Myocyte (in vitro differentiated cells): ENCODE measurements at regions not wholly inside any gene's neighbourhood (a gene's known extent, or its start where the extent isn't known, plus 50 kb on each side); places are given as distances from the start of the nearest gene placed in this dataset.

Source experiments
- DNase-seq: peaks from one replicate; pipeline ENCODE4 v3.0.0-alpha.2; 2012; ENCODE audit warnings: low read depth

DNA sequence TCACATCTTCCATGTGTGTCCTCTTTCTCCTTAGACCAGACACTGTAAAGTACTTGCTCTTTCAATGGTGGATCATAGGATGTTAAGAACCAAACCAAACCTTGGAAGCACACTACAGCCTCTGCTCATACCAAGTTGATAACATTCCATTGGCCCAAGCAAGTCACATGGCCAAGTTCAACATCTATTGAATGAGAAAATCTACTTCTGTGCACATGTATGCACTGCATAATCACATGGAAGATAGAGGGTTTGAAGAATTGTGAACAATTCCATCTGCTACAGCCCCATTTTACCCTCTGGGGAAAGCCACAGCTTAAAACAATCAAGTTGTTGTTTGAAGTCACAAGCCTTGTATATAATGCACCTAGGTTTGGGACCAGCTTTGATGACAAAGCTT, 68.2 kb downstream of the MFAP3 start:
- DNase-seq = no peak

DNA sequence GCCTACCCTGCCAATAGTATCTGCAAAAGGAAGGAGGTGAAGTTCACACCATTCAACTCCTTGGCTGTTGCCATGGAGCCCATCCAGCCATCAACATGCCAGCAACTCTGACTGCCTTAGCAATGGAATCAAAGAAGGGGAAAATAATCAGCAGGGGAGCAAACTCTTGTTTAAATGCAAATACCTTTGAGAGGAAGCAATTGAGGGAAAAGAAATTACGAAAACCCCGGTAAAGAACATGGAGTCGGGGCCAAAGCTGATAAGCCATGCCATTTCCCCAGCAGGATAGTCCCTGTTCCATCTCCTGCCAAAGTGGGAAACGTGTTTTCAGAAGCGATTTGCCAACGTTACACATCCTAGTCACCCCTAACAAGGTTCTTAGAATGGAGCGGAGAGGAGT, 69.0 kb downstream of the MFAP3 start:
- no peak for DNase-seq

DNA sequence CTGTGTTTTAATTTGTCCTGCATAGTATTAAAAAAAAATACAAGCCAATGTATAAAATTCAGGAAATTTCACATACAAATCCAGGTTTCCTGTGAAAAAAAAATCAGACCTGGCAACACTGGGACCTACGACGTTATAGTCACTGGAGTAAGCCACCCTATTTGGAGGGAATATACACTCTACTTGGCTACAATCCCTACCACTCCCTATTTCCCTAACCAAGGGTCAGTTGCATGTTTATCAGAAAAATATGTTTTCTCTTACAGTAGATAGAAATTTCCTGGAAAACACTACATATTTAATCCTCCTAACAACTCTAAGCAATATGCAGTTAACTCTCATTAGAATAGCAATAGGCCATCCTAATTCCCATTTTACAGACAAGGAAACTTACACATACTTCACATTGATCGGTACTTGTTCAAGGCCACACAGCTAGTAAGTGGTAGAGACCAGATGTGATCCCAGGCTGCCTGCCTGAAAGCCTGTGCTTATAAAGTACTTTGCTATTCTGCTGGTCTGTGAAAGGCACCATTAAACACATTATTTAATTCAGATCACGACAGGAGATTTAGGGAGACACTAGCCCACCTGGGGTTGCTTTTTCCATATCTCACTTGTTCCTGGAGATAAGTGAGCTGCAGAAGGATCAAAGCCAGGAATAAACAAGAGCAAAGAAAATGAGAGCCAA, 70.8 kb downstream of the MFAP3 start:
- DNase-seq = no peak

DNA sequence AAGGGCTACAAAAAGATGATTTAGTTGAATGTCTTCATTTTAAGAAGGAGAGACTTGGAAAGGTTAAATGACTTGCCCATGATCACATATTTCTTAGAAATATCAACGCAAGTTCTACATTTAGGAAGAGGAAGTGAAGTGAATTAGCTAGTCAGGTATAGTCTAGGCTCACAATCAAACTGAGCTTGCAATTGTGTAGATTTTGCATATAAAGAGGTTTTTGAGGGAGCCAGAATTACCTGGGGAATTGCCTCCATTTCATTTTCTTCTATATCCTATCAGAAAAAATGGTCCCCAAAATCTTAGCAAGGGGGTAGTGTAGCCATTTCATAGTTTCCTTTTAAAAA, 71.3 kb downstream of the MFAP3 start:
- DNase-seq = no peak

DNA sequence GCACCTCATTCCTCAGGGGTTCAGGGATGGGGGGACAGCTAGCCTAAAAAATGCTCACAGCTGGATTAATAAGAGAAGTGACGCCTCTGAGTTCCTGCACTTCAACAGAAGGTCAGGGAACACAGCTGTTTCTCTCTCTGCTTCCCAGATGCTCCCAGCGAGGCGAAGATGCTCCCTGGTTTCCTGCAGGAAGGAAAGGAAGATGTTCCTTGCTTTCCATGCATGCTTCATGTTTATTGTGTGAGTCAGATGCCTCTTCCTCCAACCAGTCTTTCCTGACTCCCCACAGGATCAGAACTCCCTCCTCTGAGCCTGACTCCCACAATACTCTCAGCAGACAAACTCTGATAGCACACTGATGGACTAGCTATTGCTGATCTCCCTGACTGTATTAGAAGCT, 71.9 kb downstream of the MFAP3 start:
- no peak for DNase-seq

DNA sequence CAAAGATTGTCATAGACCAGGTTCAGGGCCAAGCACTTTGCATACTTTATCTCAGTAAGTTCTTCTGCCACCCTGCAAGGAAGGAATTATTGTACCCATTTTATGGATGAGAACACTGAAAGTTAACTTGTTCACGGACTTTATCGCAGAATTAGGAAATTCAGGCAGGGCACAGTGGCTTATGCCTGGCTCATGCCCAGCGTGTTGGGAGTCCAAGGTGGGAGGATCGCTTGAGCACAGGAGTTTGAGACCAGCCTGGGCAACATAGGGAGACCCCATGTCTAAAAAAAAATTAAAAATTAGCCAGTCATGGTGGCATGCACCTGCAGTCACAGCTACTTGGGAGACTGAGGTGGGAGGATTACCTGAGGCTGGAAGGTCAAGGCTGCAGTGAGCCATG, 72.4 kb downstream of the MFAP3 start:
- no peak for DNase-seq

DNA sequence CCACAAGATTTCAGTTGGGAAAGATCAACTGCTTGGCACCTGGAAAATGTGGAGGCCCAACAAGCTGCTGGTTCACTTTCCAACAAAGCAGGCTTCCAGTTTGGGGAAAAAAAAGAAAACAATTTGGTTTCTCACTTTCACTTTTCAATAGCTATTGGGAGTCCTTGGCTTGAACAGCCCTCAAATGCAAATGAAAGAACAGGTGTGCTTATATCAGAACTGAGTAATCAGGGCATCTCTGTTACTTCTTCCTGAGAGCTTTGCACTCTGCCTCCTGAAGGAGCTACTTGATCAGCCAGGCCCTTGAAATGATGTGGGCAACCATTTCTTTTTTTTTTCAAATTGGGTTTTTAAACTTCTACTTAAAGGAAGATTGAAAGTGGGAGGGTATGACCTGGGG, 73.5 kb downstream of the MFAP3 start:
- DNase-seq = no peak

DNA sequence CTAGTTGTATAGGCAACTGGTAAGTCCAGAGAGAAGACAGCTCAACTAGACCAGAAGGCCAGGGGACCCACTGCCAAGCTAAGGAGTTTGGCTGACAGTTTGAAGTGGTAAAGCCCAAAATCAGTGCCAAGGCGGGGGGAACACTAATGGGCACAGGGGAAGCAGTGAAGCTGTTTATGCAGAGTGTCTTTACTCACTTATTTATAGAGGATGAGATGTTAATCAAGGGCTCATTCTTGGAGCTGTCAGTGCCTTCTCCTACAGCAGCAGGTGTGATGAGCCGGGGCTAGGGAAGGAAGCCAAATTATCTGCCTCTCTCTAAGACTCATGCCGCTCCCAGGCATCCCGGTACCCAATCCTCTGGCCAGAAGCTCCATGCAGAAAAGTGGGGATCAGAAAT, 75.2 kb upstream of the GALNT10 start:
- peak; percentile 44 for DNase-seq

DNA sequence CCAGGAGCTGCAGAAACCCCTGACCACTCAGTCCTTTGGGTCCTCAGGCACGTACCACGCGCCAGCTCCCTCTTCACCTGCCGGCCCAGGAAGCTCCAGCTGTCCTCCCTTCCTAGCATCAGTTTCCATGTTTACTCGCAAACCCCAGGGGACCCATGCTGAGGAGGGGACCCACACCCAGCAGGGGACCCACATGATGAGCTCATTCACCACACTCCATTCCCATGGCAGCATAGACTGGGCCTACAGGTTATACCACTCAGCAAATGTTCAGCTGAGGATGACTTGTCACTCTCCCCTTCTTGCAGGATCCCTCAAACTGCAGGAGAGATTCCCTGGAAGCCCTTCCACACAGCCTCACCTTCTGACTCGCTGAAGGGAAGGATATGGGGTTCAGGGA, 73.5 kb upstream of the GALNT10 start:
- DNase-seq = no peak

DNA sequence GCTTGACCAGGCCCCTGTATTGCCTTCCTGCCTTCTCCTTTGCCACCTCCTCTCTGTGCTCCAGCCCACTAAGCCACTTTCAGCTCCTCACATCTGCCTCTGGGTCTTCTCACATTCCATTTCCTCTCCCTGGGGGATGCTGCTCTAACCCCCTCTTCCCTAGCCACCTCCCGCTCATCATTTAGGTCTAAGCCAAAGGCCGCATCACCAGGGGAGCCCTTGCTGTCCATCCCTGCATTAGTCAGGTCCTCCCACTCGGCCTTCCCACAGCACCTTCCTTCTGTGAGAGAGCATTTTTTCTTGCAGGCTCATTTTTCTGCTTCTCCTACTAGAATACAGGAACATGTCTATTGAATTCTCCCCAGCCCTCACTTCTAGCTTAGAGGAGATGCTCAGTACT, 72.6 kb upstream of the GALNT10 start:
- DNase-seq = no peak

DNA sequence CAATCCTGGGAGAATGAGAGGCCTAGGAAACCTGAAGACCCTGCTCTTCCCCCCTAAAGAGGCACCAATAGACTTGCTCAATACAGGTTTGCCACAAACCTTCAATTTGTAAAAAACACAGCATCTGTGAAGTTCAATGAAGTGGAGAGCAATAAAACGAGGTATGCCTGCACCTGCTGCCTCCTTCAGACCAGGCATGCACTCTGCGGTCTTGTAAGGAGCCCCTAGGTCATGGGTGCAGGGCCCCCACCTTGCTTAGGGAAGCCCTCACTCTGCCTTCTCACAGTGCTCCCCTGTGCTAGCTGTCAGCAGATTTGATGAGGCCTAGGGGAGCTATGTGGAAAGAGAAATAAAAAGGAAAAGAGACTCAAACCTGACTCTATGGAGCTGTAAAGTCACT, 72.1 kb upstream of the GALNT10 start:
- DNase-seq = no peak

DNA sequence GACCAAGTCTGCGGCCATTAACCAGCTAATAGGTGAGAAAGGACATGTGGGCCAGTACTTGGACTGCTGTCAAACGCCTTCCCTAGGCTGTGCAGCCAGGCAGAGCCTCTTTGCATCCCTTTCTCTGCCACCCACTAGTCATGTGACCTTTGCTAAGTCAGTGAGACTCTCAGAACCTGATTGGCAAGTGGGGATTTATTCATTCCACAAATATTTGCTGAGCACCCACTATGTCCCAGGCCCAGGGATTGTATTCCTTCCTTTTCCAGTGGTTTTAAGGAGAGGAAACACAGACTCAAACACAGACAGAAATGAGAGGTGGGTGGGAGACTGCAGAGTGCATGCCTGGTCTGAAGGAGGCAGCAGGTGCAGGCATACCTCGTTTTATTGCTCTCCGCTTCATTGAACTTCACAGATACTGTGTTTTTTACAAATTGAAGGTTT, 71.6 kb upstream of the GALNT10 start:
- peak; percentile 5 for DNase-seq

DNA sequence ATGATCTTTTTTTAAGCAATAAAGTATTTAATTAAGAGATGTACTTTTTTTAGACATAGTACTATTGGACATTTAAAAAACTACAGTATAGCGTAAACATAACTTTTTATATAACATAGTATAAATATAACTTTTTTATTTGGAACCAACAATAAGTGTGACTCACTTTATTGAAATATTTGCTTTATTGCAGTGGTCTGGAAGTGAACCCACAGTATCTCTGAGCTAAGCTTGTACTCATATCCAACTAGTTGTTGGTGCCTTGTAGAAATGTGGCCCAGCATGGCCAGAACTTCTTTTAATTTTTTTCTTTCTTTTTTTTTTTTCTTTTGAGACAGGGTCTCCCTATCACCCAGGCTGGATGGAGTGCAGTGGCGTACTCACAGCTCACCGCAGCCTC, 61.5 kb upstream of the GALNT10 start:
- DNase-seq = no peak

DNA sequence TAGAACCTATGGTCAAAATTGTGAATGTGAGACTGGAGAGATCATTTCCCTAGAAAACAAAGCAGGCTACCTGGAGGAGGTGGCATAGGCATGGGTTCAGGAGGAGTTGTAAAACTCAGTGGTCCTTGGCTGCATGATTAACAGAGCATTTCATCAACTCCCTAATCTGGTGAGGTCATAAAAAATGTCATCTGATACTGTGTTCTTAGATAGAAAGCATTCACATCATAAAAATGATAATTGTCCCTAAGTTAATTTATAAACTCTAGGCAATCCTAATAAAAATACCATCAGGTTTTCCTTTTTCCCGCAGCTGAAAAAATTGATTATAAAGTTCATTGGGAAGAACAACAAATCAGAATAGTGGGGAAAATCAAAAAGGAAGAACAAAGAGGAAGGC, 60.6 kb upstream of the GALNT10 start:
- DNase-seq = no peak

DNA sequence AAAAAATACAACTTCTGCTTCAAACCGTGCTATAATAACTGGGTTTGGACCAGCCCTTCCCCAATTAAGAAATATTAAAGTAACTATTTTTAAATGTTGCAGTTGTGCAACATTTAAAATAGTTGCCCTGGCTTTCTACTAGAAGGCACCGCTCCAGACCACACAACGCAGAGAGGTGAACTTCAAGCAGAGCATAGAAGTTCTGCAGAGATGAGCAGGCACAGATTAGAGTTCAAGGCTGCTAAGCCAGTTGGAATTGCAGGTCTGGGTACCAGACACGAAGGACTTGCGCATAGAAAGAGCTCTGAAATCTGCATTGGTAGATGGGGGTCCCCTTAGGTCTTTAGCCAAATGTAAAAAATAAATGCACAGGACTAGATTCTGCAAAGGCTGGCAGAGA, 58.7 kb upstream of the GALNT10 start:
- DNase-seq = no peak

DNA sequence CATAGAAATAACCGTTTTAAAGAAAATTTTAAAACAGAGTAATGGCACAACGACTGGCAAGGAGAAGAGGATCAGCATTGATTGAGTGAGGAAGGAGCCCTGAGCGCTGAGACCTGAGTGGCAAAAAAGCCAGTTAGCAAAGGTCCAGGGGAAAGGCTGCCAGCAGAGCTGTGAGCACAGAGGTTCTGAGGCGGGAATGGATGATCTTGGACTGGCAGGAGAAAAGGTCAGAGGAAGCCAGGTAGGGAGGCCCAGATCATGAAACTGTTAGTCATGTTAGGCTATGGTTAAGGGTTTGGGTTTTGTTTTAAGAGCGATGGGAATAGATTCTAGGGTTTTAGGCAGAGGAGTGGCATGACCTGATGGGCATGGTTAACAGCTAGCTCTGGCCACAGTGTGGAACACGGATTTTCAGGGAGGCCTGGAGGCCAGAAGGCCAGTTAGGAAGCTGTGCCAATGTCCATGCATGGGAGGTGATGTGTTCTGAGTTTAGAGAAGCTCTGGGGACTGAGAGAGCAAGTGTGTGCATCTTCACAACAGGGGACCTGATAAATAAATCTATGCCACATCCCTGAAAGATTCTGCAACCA, 57.7 kb upstream of the GALNT10 start:
- no peak for DNase-seq

DNA sequence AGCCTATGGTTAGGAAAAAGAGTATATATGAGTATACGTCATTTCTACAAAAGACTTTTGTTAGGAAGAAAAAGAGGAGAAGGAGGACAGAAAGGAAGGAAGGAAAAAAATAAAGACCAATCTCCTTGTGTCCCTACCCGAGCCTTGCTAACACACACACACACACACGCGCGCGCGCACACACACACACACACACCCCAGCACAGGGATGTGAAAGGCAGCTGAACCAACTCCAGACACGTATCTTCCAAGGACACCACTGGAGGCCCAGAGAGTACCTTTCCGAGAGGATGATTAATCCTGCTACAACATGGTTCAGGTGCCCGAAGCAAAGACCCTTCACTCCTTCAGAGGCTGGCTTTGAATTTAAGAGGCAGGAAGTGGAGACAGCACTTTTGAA, 56.9 kb upstream of the GALNT10 start:
- no peak for DNase-seq

DNA sequence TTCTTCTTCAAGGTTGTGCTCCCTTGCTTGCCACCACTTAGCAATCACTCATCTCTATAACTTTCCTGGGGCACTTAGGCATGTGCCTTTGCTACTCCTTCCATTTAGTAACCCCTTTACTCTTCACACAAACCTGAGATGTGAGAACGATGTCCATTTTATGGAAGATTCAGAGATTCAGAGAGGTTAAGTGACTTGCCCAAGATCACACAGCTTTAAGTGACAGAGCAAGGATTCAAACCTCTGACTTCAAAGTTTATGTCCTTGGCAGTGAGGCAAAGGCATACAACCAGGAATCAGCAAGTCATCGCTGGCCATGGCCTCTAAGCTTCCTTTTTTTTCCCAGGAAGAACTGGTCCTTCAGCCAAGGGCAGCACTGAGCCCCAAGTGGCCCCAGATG, 56.0 kb upstream of the GALNT10 start:
- DNase-seq = no peak

DNA sequence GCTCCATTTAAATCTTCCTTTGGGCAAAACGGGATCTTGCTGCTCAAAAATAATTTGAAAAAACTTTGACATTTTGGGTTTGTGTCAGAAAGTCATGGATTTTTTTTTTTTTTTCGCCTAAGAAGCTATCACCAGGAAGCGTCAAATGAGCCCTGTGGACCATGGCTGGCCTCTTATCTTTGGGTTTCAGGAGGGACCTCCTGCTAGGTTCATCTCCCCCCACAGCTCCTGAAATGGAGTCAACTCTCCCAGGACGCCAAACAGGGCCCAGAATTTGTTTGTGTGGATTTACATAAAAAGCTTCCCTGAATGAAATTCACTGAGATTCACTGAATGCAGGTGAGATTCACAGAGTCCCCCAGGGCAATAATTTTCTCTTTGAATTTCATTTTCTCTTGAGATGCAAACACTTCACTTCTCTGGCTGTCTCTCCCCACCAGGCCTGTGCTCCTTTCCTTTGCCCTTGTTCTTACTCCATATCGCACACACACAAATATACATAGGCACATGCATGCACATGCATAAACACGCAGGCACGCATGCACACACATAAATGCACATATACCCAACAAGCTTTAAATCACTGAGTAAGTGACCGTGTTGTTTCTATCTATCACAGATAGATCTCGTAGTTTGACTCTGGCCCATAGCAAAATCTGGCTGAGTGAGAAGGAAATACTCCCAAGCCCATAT, 55.3 kb upstream of the GALNT10 start:
- DNase-seq = no peak

DNA sequence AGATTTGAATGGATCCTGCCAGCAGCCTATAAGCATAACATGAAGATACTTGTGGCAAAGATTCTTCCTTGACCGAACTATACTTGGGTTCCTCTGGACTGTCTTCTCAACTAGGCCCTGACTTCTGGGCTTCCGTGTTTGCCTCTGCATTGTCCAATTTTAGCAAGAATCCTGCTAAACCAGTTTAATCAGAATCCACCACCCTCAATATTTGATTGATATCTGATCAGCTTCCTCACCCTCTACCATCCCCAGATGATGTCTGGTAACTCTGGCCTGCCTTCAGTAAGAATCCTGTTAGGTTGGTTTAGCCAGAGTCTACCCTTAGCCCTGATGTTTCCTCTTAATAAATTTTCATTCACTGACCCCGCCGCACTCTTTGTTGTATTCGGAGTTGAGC, 54.4 kb upstream of the GALNT10 start:
- DNase-seq = no peak

DNA sequence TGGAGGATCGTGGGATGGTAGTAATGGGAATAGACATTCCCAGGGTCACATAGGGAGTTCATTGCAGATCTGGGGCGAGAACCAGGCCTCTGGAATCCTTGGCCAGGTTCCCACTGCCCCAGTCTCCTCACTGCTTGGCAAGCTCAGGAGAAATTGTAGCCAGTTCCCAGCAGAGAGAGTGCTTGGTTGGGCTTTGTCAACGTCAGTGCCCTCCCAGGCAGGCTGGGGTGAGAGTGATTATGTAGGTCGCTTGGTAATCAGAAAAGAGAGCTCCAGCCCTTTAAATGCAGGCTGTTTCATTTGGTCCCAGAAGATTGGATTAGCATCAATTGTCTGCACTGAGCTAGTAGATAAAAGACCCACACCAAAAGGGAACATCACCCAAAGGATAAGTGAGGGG, 51.8 kb upstream of the GALNT10 start:
- DNase-seq = peak; percentile 12

DNA sequence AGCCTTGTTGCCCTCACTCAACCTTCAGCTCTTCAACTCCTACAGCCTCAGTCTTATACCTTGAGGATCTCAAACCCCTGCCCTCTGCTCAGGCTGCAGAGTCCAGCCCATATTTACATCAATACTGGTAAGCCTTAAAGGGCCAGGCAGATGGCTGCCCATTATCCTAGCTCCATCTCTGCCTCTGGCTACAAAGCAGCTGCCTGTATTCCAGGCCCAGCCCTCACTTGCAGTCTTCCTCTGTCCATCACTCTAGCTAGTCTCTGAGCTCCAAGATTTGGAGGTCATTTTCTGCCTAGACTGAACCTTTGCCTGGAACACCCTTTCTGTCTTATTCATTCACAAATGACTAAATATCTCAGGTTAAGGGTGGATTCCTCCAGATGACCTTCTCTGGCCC, 50.2 kb upstream of the GALNT10 start:
- DNase-seq = no peak
